NCI-H2029 (cell line): ENCODE measurements at regions not wholly inside any gene's neighbourhood (a gene's known extent, or its start where the extent isn't known, plus 50 kb on each side); places are given as distances from the start of the nearest gene placed in this dataset.
"Not testable (repeated sequence)": the region's sequence is repeated elsewhere in the genome, so short reads cannot be mapped to it uniquely, and the experiment has no call there.

ENCODE experiments used
- DNase-seq: peaks from one replicate; lab custom pipeline; 2025; lab: John Stamatoyannopoulos, UW

DNA sequence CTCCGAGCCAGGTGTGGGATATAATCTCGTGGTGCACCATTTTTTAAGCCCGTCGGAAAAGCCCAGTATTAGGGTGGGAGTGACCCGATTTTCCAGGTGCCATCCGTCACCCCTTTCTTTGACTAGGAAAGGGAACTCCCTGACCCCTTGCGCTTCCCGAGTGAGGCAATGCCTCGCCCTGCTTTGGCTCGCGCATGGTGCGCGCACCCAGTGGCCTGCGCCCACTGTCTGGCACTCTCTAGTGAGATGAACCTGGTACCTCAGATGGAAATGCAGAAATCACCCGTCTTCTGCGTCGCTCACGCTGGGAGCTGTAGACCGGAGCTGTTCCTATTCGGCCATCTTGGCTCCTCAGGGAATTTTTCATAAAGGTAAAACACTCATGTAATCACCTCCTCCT, 63.9 kb downstream of the RWDD3 start:
- DNase-seq, result not testable (repeated sequence)

DNA sequence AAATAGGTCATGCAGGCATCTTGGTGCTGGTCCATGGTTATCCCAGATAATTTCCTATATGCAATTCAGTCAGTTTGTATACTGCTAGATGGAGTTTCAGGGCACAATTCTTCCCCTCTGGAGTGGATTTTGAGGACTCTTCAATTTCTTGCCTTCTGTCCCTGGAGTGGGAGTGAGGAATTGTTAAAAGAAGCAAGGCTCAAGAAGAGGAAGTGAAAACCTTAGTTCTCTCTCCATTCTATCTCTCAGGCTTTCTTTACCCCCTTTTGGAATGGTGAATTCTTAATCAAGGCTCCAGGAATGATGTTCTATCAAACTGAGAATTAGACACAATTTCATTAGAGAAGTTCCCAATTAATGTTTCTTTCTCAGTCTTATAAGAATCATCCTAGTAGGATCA, 67.1 kb downstream of the RWDD3 start:
- DNase-seq, result no peak

DNA sequence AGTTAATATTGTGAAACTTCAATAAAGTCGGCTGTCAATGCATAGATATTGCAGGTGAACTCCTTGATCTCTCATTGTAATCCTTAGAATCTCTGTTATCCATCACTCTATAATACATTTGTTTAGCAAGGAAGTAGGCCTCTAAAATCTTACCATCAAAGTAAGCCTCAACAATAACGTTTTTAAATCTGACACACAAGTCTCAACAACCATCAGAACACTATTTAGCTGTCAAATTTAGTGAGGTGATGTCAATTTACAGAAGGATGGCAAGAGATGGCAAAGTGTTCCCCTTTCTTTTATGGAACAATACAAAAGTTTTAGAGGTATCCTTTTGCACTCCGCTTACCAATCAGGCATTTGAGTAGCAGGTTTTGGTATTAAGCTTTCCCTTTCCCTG, 67.6 kb downstream of the RWDD3 start:
- no peak for DNase-seq

DNA sequence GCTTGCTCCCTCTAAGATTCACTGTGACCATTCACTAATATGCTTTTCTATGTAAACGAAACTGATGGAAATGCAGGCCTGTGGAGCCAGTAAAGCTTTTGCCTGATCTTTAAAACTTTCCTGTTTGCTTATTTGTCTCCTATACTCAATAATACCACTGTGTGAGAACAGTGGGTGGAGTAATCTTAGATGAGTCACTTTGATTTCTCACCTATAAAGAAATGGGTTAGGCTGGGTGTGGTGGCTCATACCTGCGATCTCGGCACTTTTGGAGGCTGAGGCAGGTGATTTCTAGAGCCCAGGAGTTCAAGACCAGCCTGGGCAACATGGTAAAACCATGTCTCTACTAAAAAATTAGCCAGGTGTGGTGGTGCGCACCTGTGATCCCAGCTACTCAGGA, 70.8 kb downstream of the RWDD3 start:
- DNase-seq, result no peak

DNA sequence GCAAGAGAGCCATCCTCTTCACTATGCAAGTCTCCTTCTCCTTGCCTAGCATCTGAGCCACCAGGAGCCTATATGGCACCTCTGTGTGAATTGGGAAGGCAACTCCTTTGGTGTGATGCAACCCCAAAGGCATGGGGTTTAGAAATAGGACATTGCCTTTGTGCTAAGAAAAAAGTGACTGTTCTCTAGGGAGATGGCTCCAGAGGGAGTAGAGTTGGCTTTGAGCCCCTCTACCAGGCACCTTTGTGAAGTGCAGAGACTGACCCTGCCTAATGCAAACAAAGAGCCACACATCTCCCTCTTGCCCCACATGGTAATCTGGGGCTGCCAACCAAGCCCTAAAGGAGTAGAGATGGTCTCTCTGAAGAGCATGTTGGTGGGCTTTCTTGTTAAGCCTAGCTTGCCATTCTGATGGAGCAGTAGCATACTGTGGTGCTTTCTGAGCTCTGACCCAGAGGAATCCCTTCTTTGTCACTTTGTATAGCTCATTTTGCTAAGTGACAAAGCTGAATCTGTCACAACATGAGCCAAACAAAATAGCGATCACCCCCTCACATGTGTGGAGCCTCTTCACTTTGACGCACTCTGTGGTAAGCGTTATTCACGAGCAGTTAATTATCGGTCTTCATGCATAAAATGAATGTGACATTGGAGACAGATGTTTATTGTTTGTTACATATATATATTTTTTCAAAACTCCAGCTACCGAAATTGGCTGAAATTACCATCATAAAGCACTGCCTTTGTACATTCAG, 74.4 kb downstream of the RWDD3 start:
- no peak for DNase-seq

DNA sequence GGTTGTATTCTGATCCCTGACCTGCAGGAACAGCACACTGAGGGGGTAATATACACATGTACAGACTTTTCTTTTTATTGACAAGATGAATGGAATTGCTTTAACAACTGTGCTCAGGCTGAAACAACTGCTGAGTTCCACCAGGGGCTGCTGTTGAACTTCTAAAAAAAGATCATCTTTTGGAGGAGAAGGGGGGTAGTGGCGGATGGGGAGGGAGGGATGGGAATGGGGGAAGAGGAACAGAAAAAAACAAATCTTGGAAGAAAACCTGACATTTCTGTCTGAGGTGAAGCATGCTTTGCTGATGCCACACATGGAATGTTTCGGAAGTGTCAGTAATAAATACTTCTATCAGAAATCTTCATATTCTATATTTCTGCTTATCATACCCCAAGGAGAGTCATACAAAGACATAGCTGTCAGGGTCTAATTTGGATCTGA, 75.0 kb downstream of the RWDD3 start:
- DNase-seq, result peak; percentile 64

DNA sequence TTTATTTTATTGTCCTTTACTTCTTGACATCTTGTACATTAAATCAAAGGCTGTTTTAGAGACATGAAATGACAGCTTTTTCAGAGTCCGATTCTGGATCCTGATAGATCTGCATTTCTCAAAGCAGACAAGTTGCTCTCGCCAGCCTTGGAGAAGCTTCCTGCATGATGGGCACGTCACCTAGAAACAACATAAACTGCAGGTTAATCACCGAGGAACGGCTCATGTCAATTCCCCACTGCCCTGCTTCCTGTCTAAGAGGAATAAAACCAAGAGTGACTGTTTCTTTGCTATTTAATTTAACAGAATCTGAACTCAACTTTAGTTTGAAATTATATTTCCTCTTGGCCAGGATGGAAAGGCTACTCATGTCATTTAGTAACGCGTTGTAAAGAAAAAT, 77.0 kb downstream of the RWDD3 start:
- no peak for DNase-seq

DNA sequence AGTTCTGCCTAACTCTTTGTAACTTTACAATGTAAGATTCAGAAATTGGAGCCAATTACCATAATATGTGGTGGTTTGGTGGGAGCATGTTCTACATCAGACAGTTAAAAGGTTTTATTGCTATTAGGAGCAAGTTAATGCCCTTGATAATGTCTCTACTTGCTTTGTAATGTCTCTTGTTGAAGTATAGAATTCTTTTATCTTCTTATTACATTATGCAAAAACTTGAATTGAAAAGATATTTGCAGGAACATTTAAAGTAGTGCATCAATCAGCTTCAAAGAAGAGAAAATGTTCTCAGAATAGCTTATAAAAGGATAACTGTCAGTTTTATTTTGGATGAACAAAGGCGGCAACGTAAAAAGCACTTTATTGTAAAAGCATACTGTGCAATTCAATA, 77.8 kb downstream of the RWDD3 start:
- no peak for DNase-seq

DNA sequence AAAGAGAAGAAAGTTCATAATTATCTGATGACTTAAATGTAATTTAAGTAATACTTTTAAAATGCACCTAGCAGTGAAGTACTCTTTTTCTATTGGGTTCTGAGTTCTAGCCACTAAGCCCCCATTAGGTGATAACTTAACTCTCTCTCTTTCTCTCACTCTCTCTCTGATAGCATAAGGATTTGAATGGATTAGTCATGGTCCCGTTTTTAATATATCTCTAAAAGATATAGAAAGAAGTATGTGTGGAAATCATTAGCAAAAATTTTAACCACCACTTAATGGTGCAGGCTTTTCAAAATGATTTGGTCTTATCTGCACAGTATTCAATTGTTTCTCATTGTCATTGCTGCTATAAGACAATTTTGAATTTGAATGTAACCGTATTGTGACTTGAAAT, 78.2 kb downstream of the RWDD3 start:
- DNase-seq, result no peak

DNA sequence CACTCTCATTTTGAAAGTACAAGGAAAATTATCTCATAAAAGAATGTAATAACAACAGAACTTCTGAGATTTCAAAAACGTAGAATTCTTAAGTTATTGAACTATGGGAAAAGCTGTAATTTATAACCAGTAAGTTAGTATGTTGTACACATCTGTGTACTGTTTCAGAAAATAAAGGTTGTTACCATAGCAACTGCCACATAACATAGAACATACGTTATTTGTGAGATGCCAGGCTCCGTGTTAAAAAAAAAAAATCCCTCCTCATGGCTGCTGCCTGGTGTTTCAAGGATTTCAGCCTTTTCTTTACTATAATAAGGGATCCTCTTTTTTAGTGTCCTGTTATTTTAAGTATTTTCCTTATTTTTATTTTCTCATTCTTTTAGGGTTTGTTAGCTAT, 79.5 kb downstream of the RWDD3 start:
- no peak for DNase-seq

DNA sequence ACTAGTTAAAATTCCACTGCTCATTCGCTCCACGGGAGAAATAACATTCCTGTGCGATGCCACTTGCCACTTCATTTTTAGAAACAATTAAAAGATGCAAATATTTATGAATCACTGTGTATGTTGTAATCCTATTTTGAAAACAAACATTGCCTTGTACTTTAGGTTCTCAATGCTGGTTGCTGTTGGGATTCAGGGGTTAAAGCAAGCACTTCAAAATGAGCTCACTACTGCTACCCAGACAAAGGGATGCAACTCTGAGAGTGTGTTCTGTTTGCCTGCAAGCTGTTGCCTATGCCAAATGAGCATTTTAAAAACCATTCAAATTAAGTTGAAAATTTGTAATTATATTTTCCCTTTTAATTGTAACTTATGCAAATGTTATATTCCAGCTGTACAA, 87.5 kb downstream of the RWDD3 start:
- DNase-seq, result peak; percentile 15

DNA sequence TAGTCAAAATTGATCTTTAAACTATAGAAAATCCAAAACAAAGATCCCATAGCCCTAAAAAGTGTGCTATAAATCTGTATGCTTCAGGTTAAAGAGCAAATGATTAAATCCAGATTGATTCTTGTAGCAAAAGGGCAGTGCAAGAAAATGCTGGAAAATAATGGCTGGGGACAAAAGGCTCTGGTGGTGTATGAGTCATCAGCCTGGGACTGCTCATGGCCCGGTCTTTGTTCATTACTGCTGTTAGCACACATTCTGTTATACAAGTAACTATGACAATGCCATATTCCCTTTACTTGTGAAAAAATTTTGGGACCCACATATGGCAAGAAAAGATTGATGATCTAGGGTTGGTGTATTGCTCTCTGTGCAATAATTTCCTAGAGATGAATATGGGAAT, 89.1 kb downstream of the RWDD3 start:
- DNase-seq, result no peak

DNA sequence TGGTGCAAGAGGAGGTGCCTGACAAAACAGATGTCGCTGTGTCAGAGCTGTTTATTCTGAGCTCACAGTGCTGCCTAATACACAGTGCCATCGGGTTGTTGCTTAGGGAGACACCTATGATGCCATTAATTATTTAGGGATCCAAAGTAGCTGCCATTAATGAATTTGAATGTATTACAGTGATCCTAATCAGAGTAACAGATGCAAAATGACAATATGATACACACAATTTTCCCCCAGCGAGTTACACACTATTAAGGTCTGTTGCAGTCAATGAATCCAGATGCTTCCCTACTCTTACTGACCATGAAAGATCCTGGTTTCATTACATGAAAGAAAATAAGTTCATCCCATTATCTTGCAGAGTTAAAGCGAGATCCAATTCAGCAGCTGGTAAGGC, 91.3 kb downstream of the RWDD3 start:
- no peak for DNase-seq

DNA sequence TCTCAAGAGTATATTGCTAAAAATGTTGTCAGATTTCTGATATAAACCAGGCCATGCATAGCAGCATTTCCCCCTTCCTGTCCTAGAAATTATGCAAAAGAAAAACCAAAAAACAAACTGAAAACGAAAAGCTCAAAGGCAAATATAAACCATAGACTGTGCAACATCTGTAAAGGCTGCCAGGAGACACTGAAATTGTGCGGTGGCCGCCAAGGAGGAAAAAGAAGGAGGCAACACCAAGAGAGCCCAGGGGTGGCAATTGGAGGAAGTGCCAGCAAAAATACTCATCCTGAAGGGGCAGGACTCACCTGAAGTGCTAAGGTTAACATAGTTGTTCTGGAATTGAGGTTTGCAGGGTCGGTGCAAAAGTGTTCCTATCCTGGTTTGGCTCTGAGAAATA, 92.0 kb downstream of the RWDD3 start:
- no peak for DNase-seq

DNA sequence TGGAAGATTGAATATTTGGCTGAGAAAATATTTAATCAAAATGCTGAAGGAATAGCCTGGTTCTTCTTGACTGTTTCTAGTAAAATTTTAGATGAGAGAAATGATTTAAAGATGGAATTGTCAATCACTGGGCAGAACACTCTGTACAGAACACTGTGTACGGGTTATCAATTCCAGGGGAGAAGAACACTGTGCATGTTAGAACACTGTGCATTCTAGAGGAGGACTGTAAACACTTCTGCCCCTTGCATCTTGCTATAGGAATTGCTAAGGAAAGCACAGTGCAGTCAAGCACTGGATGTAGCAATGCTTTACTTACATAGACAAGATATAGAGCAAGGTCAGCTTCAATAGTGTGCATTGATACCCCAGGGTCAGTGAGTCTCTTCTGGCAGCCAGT, 98.7 kb downstream of the RWDD3 start:
- no peak for DNase-seq

DNA sequence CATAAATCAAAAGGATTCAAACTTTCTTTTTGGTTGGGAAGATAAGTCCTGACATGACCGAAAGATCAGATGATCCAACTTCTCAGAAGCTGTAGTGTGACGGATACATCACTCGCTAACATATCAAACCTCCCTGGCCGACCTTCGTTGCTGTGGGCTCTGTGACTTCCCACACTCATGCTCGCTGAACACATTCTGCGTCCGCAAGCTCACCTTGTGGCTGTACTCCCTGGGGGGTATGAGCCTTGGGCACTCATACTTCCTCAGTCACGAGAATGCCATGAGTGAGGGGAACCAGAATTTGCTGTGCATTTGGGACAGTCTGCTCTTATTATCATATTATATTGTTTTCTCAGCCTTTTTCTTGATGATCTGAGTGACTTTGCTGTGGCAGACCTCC, 105.4 kb downstream of the RWDD3 start:
- DNase-seq, result no peak

DNA sequence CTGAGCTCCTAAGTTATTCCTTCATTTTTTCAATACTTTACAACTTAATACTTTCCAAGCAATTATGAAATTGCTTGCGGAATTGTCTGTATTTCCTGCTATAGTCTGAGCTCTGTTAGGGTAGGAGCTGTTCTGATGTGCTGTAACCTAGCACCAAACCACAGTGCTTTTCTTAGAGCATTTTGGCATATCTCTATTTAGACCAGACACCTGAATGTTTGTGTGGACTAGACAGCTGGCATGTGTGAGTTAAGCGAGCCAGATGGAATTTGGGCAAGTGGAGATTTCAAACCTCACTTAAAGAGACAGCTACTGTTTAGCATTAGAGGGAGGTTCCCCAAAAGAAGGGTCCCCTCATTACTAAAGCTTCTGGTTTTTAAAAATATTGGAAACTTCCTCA, 106.1 kb downstream of the RWDD3 start:
- no peak for DNase-seq

DNA sequence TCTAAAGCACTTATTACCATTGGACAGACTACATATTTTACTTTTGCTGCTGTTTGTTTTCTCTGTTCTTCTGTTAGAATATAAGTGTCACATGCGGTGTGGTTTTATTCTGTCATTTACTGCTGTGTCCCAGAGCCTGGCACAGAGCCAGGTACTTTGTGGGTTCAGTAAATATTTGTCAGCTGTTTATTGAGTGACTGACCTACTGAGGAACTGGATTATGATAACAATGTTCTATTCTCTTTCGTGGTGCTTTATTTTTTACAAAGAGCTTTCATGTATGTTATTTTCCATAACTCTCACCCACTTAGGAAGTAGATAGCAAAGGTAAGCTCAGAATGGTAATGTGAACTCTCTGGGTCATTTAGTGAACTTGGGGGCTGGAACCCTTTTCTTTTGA, 118.8 kb downstream of the RWDD3 start:
- DNase-seq, result peak; percentile 97

DNA sequence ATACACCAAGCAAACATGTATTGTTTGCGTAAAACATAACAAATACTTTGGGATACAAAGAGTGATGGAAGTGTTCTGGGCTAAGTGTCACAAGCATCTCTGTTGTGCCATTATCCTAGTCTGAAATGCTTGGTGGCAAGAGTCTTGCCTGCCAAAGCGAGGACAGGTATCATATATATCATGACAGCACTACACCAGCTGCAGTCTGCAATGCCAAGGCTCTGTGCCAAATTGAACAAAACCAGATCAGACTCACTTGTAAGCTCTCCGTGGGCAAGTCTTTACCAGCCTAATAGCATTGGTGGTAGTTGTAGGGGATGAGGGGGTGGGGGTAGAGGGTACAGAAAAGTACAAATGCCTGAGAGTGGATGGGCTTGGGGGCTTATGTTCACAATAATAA, 119.2 kb downstream of the RWDD3 start:
- DNase-seq, result peak; percentile 97

DNA sequence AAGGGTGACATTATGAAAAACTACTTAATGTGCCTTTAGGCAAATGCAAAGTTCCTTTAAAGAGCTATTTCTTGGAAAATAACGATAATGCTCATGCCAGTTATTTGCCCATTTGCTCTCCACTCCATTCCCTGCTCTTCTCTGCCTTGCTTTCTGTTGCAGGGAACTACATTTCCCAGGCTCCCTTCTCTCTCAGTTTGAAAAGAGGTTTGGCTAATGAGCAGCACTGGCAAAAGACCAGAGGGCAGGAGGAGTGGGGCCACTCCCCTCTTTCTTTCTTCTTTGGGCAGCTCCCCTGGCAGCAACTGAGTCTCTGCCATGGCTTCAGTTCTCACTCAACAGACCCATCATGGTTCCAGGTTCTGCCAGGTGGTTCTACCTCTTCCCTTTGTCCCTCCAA, 130.5 kb downstream of the RWDD3 start:
- DNase-seq, result no peak

DNA sequence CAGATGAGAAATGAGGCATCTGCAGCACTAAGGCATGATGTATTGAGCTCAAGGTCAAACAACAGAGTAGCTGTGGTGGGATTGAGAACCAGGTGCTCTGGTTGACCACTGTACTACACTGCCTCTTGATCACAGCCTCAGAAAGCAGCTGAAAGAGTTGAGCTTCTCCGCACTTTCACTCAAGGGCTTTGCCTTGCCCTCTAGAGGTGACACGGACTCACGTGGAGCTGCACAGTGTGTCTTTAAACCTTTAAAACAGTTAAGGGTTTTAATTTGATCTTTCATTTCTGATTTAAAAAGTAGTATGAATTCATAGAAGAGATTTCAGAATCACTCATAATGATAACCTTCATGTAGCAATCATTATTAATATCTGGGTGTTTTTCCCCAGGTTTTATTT, 132.5 kb downstream of the RWDD3 start:
- no peak for DNase-seq

DNA sequence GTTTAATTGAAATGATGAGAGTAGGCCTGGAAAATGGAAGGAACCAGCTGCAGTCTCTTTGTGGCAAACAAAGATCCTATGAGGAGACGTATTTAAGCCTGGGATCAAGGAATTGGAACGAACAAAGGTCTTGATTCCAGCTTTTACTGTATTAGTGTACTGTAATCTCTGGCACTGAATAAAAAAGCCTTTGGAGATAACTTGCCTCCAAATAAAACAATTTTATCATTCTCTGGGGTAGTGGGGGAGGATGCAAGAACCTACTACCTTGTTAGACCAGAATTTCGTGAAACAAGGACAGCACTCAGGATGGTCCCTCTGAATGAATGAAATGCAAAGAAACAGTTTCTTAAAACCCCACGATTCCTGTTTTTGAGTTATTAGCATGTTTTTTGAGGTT, 134.2 kb downstream of the RWDD3 start:
- no peak for DNase-seq

DNA sequence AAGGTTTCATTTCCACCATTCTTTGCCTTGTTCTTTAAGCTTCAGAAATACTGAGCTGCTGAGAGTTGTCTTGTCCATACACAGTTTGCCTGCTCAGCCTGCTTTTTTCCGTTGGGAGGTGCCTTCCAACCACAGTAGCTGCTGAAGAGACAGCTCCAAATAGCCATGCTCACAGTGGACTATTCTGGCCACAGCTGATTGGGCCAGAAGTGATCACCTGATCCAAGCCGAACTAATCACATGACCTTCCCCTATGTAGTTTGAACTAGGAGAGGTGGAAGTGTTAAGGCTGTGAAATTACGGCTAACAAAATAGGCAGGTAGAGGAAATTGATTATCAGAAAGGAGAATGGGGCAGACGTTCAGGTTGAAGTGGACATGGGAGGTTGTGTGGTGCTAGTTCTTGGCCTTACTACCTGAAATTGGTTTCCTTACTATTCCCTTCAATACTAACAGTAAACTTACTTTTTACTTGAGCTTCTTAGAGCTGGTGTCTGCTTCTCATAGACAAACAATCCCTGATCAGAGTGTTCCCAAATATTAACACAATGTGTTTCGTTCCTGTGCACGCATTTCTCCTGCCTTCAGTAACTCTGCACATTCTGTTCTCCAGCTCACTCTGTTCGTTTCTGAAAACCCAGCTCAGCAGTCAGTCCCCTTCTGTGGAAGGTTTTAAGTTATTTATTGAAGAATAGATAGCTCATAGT, 136.1 kb downstream of the RWDD3 start:
- DNase-seq, result no peak
